IgD-negative memory B cell (primary cell): ENCODE measurements at regions not wholly inside any gene's neighbourhood (a gene's known extent, or its start where the extent isn't known, plus 50 kb on each side); places are given as distances from the start of the nearest gene placed in this dataset.

Source experiments
- H3K27ac Mint-ChIP-seq, 3 donors: one replicate each; pipeline ENCODE4 v1.8.0; 2020 to 2022; ENCODE audit warnings: mild to moderate bottlenecking in 3 of 3, mixed read lengths in 3 of 3, moderate library complexity in 1 of 3
- H3K27me3 Mint-ChIP-seq: one replicate; pipeline ENCODE4 v1.8.0; 2021; ENCODE audit warnings: mixed read lengths
- H3K36me3 Mint-ChIP-seq: one replicate; pipeline ENCODE4 v1.8.0; 2020; ENCODE audit warnings: mild to moderate bottlenecking, mixed read lengths
- H3K4me1 Mint-ChIP-seq, 3 donors: one replicate each; pipeline ENCODE4 v1.8.0; 2020 to 2022; ENCODE audit warnings: mixed read lengths in 3 of 3, mild to moderate bottlenecking in 1 of 3
- H3K4me3 Mint-ChIP-seq, 4 donors: one replicate each; pipeline ENCODE4 v1.8.0; 2020 to 2022; ENCODE audit warnings: mild to moderate bottlenecking in 4 of 4, mixed read lengths in 4 of 4, moderate library complexity in 3 of 4
- H3K9me3 Mint-ChIP-seq, 3 donors: one replicate each; pipeline ENCODE4 v1.8.0; 2020 to 2021; ENCODE audit warnings: mixed read lengths in 3 of 3, mild to moderate bottlenecking in 1 of 3

DNA sequence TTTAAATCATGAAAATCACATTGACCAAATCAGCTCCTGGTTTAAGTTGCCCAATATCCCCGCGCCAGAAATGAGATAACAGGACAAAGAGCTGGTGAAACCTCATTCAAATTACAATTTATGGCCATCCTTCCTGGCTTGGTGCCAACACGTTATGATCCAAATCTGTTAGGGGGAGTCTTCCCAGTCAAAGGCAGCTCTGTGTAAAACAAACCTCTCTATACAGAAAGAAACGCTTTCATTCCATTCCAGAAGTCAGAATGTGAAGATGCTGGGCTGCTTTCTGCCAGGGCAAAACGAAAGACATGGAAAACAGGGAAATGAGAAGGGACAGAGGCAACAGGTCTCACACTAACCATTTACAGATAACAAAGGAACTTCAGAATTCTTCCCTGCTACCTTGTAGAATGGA lies 53.5 kb upstream of the TIAM1 start:
- no peak overlapping the region for H3K4me3 Mint-ChIP-seq

GRCh38 chr21:31397030-31397429 lies 53.0 kb upstream of the TIAM1 start:
- Mint-ChIP-seq H3K36me3 (no peaks in the 10 kb centered on the region), H3K4me3 (no peak overlapping the region), H3K27ac (no peak overlapping the region), H3K4me1 (no peaks in the 10 kb centered on the region), H3K27me3 (peaks cover 2% of the 10 kb centered on the region), H3K9me3 (no peaks in the 10 kb centered on the region)

More for the DNA sequence above, 53.5 kb upstream of the TIAM1 start:
- Mint-ChIP-seq H3K36me3 (no peaks in the 10 kb centered on the region), H3K27me3 (peaks cover 2% of the 10 kb centered on the region), H3K9me3 (peaks cover 0 to 1% (median 0%) of the 10 kb centered on the region in 3 donors), H3K4me1 (no peaks in the 10 kb centered on the region), H3K27ac (no peak overlapping the region)

- no peaks in the 10 kb centered on the region for H3K36me3 Mint-ChIP-seq
- H3K9me3 Mint-ChIP-seq = no peaks in the 10 kb centered on the region
- peaks cover 2% of the 10 kb centered on the region for H3K27me3 Mint-ChIP-seq
- H3K4me3 Mint-ChIP-seq = no peak overlapping the region
- H3K27ac Mint-ChIP-seq = no peak overlapping the region
- H3K4me1 Mint-ChIP-seq = no peaks in the 10 kb centered on the region
These were observed 52.3 kb upstream of the TIAM1 start for GRCh38 chr21:31396399-31396798.

DNA sequence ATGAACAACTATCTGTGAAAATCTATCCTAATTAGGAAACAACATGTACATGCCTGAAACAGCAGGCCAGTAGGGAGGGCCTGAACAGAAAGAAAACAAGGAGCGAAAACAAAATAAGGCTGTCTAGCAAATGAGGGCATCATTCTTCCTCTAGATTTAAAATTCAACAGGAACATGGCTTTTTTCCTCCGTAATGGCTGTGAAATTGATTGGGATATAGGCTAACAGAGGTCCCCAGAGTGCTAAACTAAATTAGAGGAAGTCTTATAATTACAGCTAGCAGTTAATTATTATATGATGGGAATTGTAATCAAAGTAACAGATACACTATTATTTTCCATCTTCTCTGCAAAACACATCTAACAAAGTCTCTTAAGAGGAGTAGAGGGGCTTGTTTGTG lies 51.7 kb upstream of the TIAM1 start:
- H3K27ac Mint-ChIP-seq = no peak overlapping the region
- H3K36me3 Mint-ChIP-seq = no peaks in the 10 kb centered on the region
- no peaks in the 10 kb centered on the region for H3K4me1 Mint-ChIP-seq
- H3K27me3 Mint-ChIP-seq = peaks cover 2% of the 10 kb centered on the region
- H3K4me3 Mint-ChIP-seq = no peak overlapping the region
- no peaks in the 10 kb centered on the region for H3K9me3 Mint-ChIP-seq

- Mint-ChIP-seq H3K9me3 (no peaks in the 10 kb centered on the region), H3K27ac (no peak overlapping the region), H3K27me3 (peaks cover 2% of the 10 kb centered on the region), H3K4me1 (no peaks in the 10 kb centered on the region), H3K4me3 (no peak overlapping the region), H3K36me3 (no peaks in the 10 kb centered on the region)
These were observed 51.2 kb upstream of the TIAM1 start for GRCh38 chr21:31395268-31395667.

GRCh38 chr21:31394309-31394708 lies 50.2 kb upstream of the TIAM1 start:
- Mint-ChIP-seq H3K36me3 (no peaks in the 10 kb centered on the region), H3K4me3 (no peak overlapping the region), H3K9me3 (no peaks in the 10 kb centered on the region), H3K27ac (no peak overlapping the region), H3K4me1 (no peaks in the 10 kb centered on the region), H3K27me3 (peaks cover 2% of the 10 kb centered on the region)
